ENCODE measurements at regions not wholly inside any gene's neighbourhood (a gene's known extent, or its start where the extent isn't known, plus 50 kb on each side); places are given as distances from the start of the nearest gene placed in this dataset.

- TF ChIP-seq CTCF (IDR thresholded peaks at IDR 0.05) (no peak), POLR2AphosphoS5 (IDR thresholded peaks at IDR 0.05) (no peak), POLR2A (IDR thresholded peaks at IDR 0.05) (no peak), EP300 (IDR thresholded peaks at IDR 0.05) (no peak)
These were observed 59.7 kb upstream of the KL start for GRCh38 chr13:32956595-32956933.
